ENCODE measurements at regions not wholly inside any gene's neighbourhood (a gene's known extent, or its start where the extent isn't known, plus 50 kb on each side); places are given as distances from the start of the nearest gene placed in this dataset.

DNA sequence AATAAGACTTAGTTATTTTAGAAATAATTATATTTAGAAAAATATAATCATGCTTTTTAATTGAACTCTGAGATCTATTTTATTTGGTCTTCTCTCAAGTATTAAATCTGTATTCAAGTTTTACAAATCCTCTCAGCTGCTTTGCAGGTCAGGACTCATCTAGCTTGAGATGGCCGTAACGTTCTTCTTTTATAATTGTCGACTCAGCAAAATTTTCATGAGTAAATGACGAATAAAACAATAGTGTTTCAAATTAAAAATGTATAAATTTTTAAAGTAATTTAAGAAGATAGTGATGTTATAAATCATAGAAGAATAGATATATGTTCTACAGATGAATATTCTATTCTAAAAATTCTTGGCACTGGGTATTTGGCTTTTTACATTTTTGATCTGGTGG lies 957.1 kb upstream of the EYS start:
- H3K4me1 ChIP-seq (ENCODE audit: insufficient read depth, low read length, poor library complexity, severe bottlenecking) = peaks cover 7% of the 10 kb centered on the region
- H3K4me3 ChIP-seq (ENCODE audit: low read depth, low read length, poor library complexity, severe bottlenecking) = no peak overlapping the region
- H3K27ac ChIP-seq (ENCODE audit: low read depth, low read length, poor library complexity, severe bottlenecking) = no peak overlapping the region
- H3K27me3 ChIP-seq (replicated peaks; ENCODE audit: insufficient read depth, low read depth, low read length, poor library complexity) = no peaks in the 10 kb centered on the region
- H3K9me3 ChIP-seq (ENCODE audit: low read depth, low read length, poor library complexity, severe bottlenecking) = no peaks in the 10 kb centered on the region
- intact Hi-C loops (cut with micrococcal nuclease; ENCODE audit: unreplicated experiment) = no loop called here
- ChIA-PET POLR2A (ENCODE audit: low non-redundant PET) (no interaction called here), CTCF (no interaction called here)
- H3K36me3 ChIP-seq (ENCODE audit: insufficient read depth, low read length, poor library complexity, severe bottlenecking) = no peaks in the 10 kb centered on the region
- TF ChIP-seq, protein P1, sequence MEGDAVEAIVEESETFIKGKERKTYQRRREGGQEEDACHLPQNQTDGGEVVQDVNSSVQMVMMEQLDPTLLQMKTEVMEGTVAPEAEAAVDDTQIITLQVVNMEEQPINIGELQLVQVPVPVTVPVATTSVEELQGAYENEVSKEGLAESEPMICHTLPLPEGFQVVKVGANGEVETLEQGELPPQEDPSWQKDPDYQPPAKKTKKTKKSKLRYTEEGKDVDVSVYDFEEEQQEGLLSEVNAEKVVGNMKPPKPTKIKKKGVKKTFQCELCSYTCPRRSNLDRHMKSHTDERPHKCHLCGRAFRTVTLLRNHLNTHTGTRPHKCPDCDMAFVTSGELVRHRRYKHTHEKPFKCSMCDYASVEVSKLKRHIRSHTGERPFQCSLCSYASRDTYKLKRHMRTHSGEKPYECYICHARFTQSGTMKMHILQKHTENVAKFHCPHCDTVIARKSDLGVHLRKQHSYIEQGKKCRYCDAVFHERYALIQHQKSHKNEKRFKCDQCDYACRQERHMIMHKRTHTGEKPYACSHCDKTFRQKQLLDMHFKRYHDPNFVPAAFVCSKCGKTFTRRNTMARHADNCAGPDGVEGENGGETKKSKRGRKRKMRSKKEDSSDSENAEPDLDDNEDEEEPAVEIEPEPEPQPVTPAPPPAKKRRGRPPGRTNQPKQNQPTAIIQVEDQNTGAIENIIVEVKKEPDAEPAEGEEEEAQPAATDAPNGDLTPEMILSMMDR (conservative IDR thresholded peaks at IDR 0.05; ENCODE audit: low read depth, low read length) = no peak
- no peak for TF ChIP-seq EZH2 (IDR thresholded peaks at IDR 0.05; ENCODE audit: borderline replicate concordance, low read depth, low read length, poor library complexity, severe bottlenecking)
- BruUV-seq (replicated peaks) = no TSS peak
- no peak for DNase-seq (ENCODE audit: low spot score)

DNA sequence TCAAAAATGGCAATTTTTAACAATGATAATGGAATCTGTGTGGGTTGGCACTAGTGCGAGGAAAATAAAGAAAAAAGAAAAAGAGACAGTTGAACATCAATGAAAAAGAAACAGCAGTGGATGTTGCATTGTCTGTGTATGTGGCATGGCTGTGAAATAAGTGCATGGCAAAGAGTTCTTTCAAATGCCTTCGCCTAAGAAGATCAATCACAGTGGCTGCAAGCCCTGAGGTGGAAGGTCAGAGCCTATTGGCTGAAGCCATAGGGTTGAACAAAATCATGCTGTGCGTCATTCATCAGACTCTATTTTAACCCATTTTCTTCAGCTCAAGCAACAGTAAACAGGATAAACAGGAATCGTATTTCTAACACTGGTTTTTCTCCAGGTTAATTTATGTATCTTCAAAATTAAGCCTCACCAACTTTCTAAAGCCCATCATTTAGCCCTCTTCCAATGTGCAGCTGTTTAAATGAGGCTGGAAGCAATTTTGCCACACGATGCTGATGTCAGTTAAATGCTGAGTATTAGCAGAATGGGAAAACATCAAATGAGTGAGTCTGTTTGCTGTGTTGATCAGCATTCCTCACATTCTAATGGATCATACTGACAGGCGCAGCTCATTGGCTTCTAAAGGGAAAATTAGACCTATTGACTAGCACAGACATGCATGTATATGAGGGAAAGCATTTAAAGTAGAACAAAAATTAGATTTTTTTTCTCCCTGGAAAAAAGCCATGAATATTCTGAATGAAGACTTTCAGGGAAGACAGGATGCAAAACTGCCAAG lies 955.9 kb upstream of the EYS start:
- ChIA-PET CTCF (interaction anchor here (0.7 kb wide), 1 partner anchor 1153 kb away, joined by 4 read pairs; no protein-coding TSS in a partner anchor), POLR2A (ENCODE audit: low non-redundant PET) (no interaction called here)
- H3K4me1 ChIP-seq (ENCODE audit: insufficient read depth, low read length, poor library complexity, severe bottlenecking) = peaks cover 7% of the 10 kb centered on the region
- no TSS peak for BruUV-seq (replicated peaks)
- H3K27me3 ChIP-seq (replicated peaks; ENCODE audit: insufficient read depth, low read depth, low read length, poor library complexity) = no peaks in the 10 kb centered on the region
- H3K27ac ChIP-seq (ENCODE audit: low read depth, low read length, poor library complexity, severe bottlenecking) = no peak overlapping the region
- H3K4me3 ChIP-seq (ENCODE audit: low read depth, low read length, poor library complexity, severe bottlenecking) = no peak overlapping the region
- DNase-seq (ENCODE audit: low spot score) = no peak
- TF ChIP-seq, protein P1 (conservative IDR thresholded peaks at IDR 0.05; ENCODE audit: low read depth, low read length) = no peak
- TF ChIP-seq EZH2 (IDR thresholded peaks at IDR 0.05; ENCODE audit: borderline replicate concordance, low read depth, low read length, poor library complexity, severe bottlenecking) = no peak
- intact Hi-C loops (cut with micrococcal nuclease; ENCODE audit: unreplicated experiment) = no loop called here
- H3K9me3 ChIP-seq (ENCODE audit: low read depth, low read length, poor library complexity, severe bottlenecking) = no peaks in the 10 kb centered on the region
- H3K36me3 ChIP-seq (ENCODE audit: insufficient read depth, low read length, poor library complexity, severe bottlenecking) = no peaks in the 10 kb centered on the region

DNA sequence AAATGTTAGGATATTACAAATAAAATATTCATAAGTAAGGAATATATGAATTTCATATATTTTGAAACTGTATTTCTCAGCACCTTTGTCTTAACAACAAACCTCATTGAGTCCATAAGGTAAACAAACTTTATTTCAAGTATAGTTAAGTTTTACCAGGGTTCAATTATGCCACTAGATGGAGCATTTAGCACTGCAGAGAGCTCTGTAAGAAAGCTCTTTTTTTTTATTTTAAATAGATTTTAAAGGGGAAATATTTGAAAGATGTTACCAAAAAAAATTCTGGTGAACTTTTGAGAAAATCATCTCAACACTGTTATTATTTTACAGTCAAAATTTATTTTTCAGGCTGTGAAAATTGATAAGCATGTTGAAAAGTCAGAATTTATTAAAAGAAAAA lies 955.2 kb upstream of the EYS start:
- BruUV-seq (replicated peaks) = no TSS peak
- ChIA-PET POLR2A (ENCODE audit: low non-redundant PET) (no interaction called here), CTCF (no interaction called here)
- Histone ChIP-seq H3K36me3 (ENCODE audit: insufficient read depth, low read length, poor library complexity, severe bottlenecking) (no peaks in the 10 kb centered on the region), H3K4me3 (ENCODE audit: low read depth, low read length, poor library complexity, severe bottlenecking) (no peak overlapping the region), H3K9me3 (ENCODE audit: low read depth, low read length, poor library complexity, severe bottlenecking) (no peaks in the 10 kb centered on the region), H3K4me1 (ENCODE audit: insufficient read depth, low read length, poor library complexity, severe bottlenecking) (peaks cover 7% of the 10 kb centered on the region), H3K27ac (ENCODE audit: low read depth, low read length, poor library complexity, severe bottlenecking) (no peak overlapping the region), H3K27me3 (replicated peaks; ENCODE audit: insufficient read depth, low read depth, low read length, poor library complexity) (no peaks in the 10 kb centered on the region)
- TF ChIP-seq EZH2 (IDR thresholded peaks at IDR 0.05; ENCODE audit: borderline replicate concordance, low read depth, low read length, poor library complexity, severe bottlenecking) = no peak
- TF ChIP-seq, protein P1 (conservative IDR thresholded peaks at IDR 0.05; ENCODE audit: low read depth, low read length) = peak; percentile 77
- DNase-seq (ENCODE audit: low spot score) = peak; percentile 63
- intact Hi-C loops (cut with micrococcal nuclease; ENCODE audit: unreplicated experiment) = no loop called here

Measured in A673 (cell line).